Neural progenitor cell (in vitro differentiated cells): ENCODE measurements at regions not wholly inside any gene's neighbourhood (a gene's known extent, or its start where the extent isn't known, plus 50 kb on each side); places are given as distances from the start of the nearest gene placed in this dataset.

Experiments
- DNase-seq: peaks from one replicate; pipeline ENCODE4 v3.0.0-alpha.2; 2016; ENCODE audit warnings: low spot score
- H2AFZ ChIP-seq: fragments of 200-600 bp; sonication (generic); replicated peaks from 2 replicates; pipeline ENCODE4 v1.6.1; 2016; ENCODE audit warnings: antibody characterized with exemption
- H3F3A ChIP-seq: fragments of 200-600 bp; sonication (generic); 2 replicates; pipeline ENCODE4 v1.6.1; 2016; ENCODE audit warnings: antibody characterized with exemption, low read depth
- H3K27ac ChIP-seq: fragments of 200-600 bp; sonication (generic); 2 replicates; pipeline ENCODE4 v1.5.1; 2016; ENCODE audit warnings: mild to moderate bottlenecking
- H3K27me3 ChIP-seq: fragments of 200-600 bp; sonication (generic); 2 replicates; pipeline ENCODE4 v1.6.1; 2016; ENCODE audit warnings: mild to moderate bottlenecking, moderate library complexity
- H3K36me3 ChIP-seq: fragments of 200-600 bp; sonication (generic); 2 replicates; pipeline ENCODE4 v1.5.1; 2016
- H3K4me1 ChIP-seq: fragments of 200-600 bp; sonication (generic); 2 replicates; pipeline ENCODE4 v1.6.1; 2016; ENCODE audit warnings: mixed run types
- H3K4me2 ChIP-seq: fragments of 200-600 bp; sonication (generic); 2 replicates; pipeline ENCODE4 v1.6.1; 2016
- H3K4me3 ChIP-seq: fragments of 200-600 bp; sonication (generic); 2 replicates; pipeline ENCODE4 v1.5.1; 2016
- H3K79me2 ChIP-seq: fragments of 200-600 bp; sonication (generic); 2 replicates; pipeline ENCODE4 v1.6.1; 2016; ENCODE audit warnings: low read depth
- H3K9ac ChIP-seq: fragments of 200-600 bp; sonication (generic); 2 replicates; pipeline ENCODE4 v1.6.1; 2016
- H3K9me3 ChIP-seq: fragments of 200-600 bp; sonication (generic); 2 replicates; pipeline ENCODE4 v1.5.1; 2016; ENCODE audit warnings: low read depth
- H4K20me1 ChIP-seq: fragments of 200-600 bp; sonication (generic); 2 replicates; pipeline ENCODE4 v1.6.1; 2016; ENCODE audit warnings: low read depth
- H3K27ac Mint-ChIP-seq: 3 replicates; pipeline ENCODE4 v1.8.0; 2021; ENCODE audit warnings: mixed read lengths
- H3K27me3 Mint-ChIP-seq: 2 replicates; pipeline ENCODE4 v1.8.0; 2022; ENCODE audit warnings: low read depth, mild to moderate bottlenecking, inconsistent platforms, moderate library complexity, mixed read lengths; ENCODE audit not compliant: insufficient read depth
- H3K36me3 Mint-ChIP-seq: 3 replicates; pipeline ENCODE4 v1.8.0; 2021; ENCODE audit warnings: mixed read lengths
- H3K4me1 Mint-ChIP-seq: 3 replicates; pipeline ENCODE4 v1.8.0; 2021; ENCODE audit warnings: mixed read lengths
- H3K4me3 Mint-ChIP-seq: 3 replicates; pipeline ENCODE4 v1.8.0; 2021; ENCODE audit warnings: mild to moderate bottlenecking, moderate library complexity, mixed read lengths
- H3K9me3 Mint-ChIP-seq: 3 replicates; pipeline ENCODE4 v1.8.0; 2020; ENCODE audit warnings: mixed read lengths
- CTCF ChIP-seq: fragments of 200-600 bp; sonication (generic); IDR thresholded peaks from 2 replicates; pipeline ENCODE4 v1.5.1; 2017; ENCODE audit warnings: antibody characterized with exemption, mild to moderate bottlenecking
- EZH2 ChIP-seq: fragments of 200-600 bp; sonication (generic); IDR thresholded peaks from 2 replicates; pipeline ENCODE4 v1.6.1; 2017; ENCODE audit warnings: antibody characterized with exemption, mild to moderate bottlenecking, moderate library complexity
- EZH2phosphoT487 ChIP-seq: fragments of 200-600 bp; sonication (generic); IDR thresholded peaks from 2 replicates; pipeline ENCODE4 v1.6.1; 2017; ENCODE audit warnings: antibody characterized with exemption

GRCh38 chr10:81288544-81288943, 586.5 kb upstream of the NRG3 start:
- H2AFZ ChIP-seq, result no peak overlapping the region
- no peaks in the 10 kb centered on the region for H3K4me1 ChIP-seq
- no peaks in the 10 kb centered on the region for H4K20me1 ChIP-seq
- no peak overlapping the region for H3K4me3 ChIP-seq
- Mint-ChIP-seq H3K9me3 (no peaks in the 10 kb centered on the region), H3K4me3 (no peak overlapping the region), H3K36me3 (no peaks in the 10 kb centered on the region), H3K27me3 (no peaks in the 10 kb centered on the region), H3K4me1 (no peaks in the 10 kb centered on the region), H3K27ac (no peak overlapping the region)
- H3K4me2 ChIP-seq, result no peak overlapping the region
- H3F3A ChIP-seq, result no peaks in the 10 kb centered on the region
- TF ChIP-seq CTCF (no peak), EZH2phosphoT487 (no peak), EZH2 (no peak)
- no peaks in the 10 kb centered on the region for H3K79me2 ChIP-seq
- no peaks in the 10 kb centered on the region for H3K36me3 ChIP-seq
- H3K27me3 ChIP-seq, result no peaks in the 10 kb centered on the region
- no peak overlapping the region for H3K9ac ChIP-seq
- no peak overlapping the region for H3K27ac ChIP-seq
- DNase-seq, result no peak
- no peaks in the 10 kb centered on the region for H3K9me3 ChIP-seq

GRCh38 chr10:81297292-81297691, 577.7 kb upstream of the NRG3 start:
- DNase-seq, result no peak
- no peaks in the 10 kb centered on the region for H3K36me3 ChIP-seq
- no peaks in the 10 kb centered on the region for H3K79me2 ChIP-seq
- H3K4me3 Mint-ChIP-seq, result no peak overlapping the region
- TF ChIP-seq CTCF (no peak), EZH2phosphoT487 (no peak), EZH2 (no peak)
- no peaks in the 10 kb centered on the region for H3K9me3 ChIP-seq
- H3K27me3 Mint-ChIP-seq, result no peaks in the 10 kb centered on the region
- H3K27ac Mint-ChIP-seq, result no peak overlapping the region
- H3K4me1 Mint-ChIP-seq, result no peaks in the 10 kb centered on the region
- H3K4me1 ChIP-seq, result no peaks in the 10 kb centered on the region
- no peaks in the 10 kb centered on the region for H3K36me3 Mint-ChIP-seq
- no peaks in the 10 kb centered on the region for H3K9me3 Mint-ChIP-seq
- H2AFZ ChIP-seq, result no peak overlapping the region
- H3K27ac ChIP-seq, result no peak overlapping the region
- H3K27me3 ChIP-seq, result no peaks in the 10 kb centered on the region
- no peaks in the 10 kb centered on the region for H4K20me1 ChIP-seq
- no peak overlapping the region for H3K9ac ChIP-seq
- no peaks in the 10 kb centered on the region for H3F3A ChIP-seq
- no peak overlapping the region for H3K4me2 ChIP-seq
- no peak overlapping the region for H3K4me3 ChIP-seq

- Mint-ChIP-seq H3K27ac (no peak overlapping the region), H3K36me3 (no peaks in the 10 kb centered on the region), H3K27me3 (no peaks in the 10 kb centered on the region), H3K4me1 (no peaks in the 10 kb centered on the region), H3K9me3 (peaks cover 2% of the 10 kb centered on the region), H3K4me3 (no peak overlapping the region)
- no peak overlapping the region for H3K4me2 ChIP-seq
- no peaks in the 10 kb centered on the region for H3K4me1 ChIP-seq
- no peak for DNase-seq
- no peaks in the 10 kb centered on the region for H3K36me3 ChIP-seq
- no peaks in the 10 kb centered on the region for H3K9me3 ChIP-seq
- no peaks in the 10 kb centered on the region for H3F3A ChIP-seq
- H3K79me2 ChIP-seq, result no peaks in the 10 kb centered on the region
- H3K27ac ChIP-seq, result no peak overlapping the region
- no peak overlapping the region for H3K4me3 ChIP-seq
- no peak overlapping the region for H3K9ac ChIP-seq
- no peak overlapping the region for H2AFZ ChIP-seq
- no peaks in the 10 kb centered on the region for H3K27me3 ChIP-seq
- no peaks in the 10 kb centered on the region for H4K20me1 ChIP-seq
- TF ChIP-seq EZH2phosphoT487 (no peak), EZH2 (no peak), CTCF (no peak)
Measured at GRCh38 chr10:81303656-81304055, 571.3 kb upstream of the NRG3 start.
